ENCODE measurements at regions not wholly inside any gene's neighbourhood (a gene's known extent, or its start where the extent isn't known, plus 50 kb on each side); places are given as distances from the start of the nearest gene placed in this dataset.

GRCh38 chr22:23522623-23523251 is 57.4 kb downstream of the IGLL1 start:
- intact Hi-C loops (cut with DNase I): loop anchor here (10.0 kb wide), 2 partner anchors 238 to 348 kb away; no protein-coding TSS in a partner anchor
- Histone ChIP-seq H3K4me3 (peak overlapping the region in 3 of 4 donors; percentile 16 to 57 (median 49)), H3K36me3 (no peaks in the 10 kb centered on the region), H3K9me3 (no peaks in the 10 kb centered on the region), H3K4me1 (peaks cover 0 to 42% (median 30%) of the 10 kb centered on the region in 4 donors), H3K27me3 (no peaks in the 10 kb centered on the region), H3K27ac (peak overlapping the region; percentile 89 to 98 (median 94))
- WGBS, 2 donors: 5 to 18% methylated on average over 38 of the region's 38 CpGs
- no peak for TF ChIP-seq POLR2AphosphoS5 (IDR thresholded peaks at IDR 0.05)
- TF ChIP-seq EP300 (IDR thresholded peaks at IDR 0.05): no peak
- no peak for TF ChIP-seq CTCF (IDR thresholded peaks at IDR 0.05)
- no peak for TF ChIP-seq POLR2A (IDR thresholded peaks at IDR 0.05)
- no peak for DNase-seq

GRCh38 chr22:23521441-23522113 is 58.5 kb downstream of the IGLL1 start:
- intact Hi-C loops (cut with DNase I): loop anchor here (10.0 kb wide), 2 partner anchors 237 to 347 kb away; no protein-coding TSS in a partner anchor
- H3K36me3 ChIP-seq: no peaks in the 10 kb centered on the region
- H3K27ac ChIP-seq: peak overlapping the region; percentile 89 to 98 (median 94)
- H3K4me3 ChIP-seq: peak overlapping the region; percentile 28 to 57 (median 45)
- peaks cover 0 to 38% (median 30%) of the 10 kb centered on the region in 4 donors for H3K4me1 ChIP-seq
- TF ChIP-seq CTCF (IDR thresholded peaks at IDR 0.05) (no peak), EP300 (IDR thresholded peaks at IDR 0.05) (peak in 1 of 4 donors; percentile 51), POLR2AphosphoS5 (IDR thresholded peaks at IDR 0.05) (peak; percentile 26 to 76 (median 58)), POLR2A (IDR thresholded peaks at IDR 0.05) (no peak)
- no peaks in the 10 kb centered on the region for H3K9me3 ChIP-seq
- peak; percentile 95 for DNase-seq
- 1 to 2% methylated on average over 65 of the region's 65 CpGs for WGBS, 2 donors
- no peaks in the 10 kb centered on the region for H3K27me3 ChIP-seq

GRCh38 chr22:23520863-23521440 is 59.1 kb downstream of the IGLL1 start:
- H3K36me3 ChIP-seq: no peaks in the 10 kb centered on the region
- peak overlapping the region; percentile 89 to 98 (median 94) for H3K27ac ChIP-seq
- no peaks in the 10 kb centered on the region for H3K9me3 ChIP-seq
- intact Hi-C loops (cut with DNase I): loop anchor here (10.0 kb wide), 2 partner anchors 236 to 346 kb away; no protein-coding TSS in a partner anchor
- TF ChIP-seq POLR2A (IDR thresholded peaks at IDR 0.05) (no peak), CTCF (IDR thresholded peaks at IDR 0.05) (no peak), POLR2AphosphoS5 (IDR thresholded peaks at IDR 0.05) (no peak)
- DNase-seq: peak; percentile 78
- H3K4me3 ChIP-seq: peak overlapping the region; percentile 28 to 57 (median 45)
- peaks cover 0 to 38% (median 30%) of the 10 kb centered on the region in 4 donors for H3K4me1 ChIP-seq
- WGBS, 2 donors: 12 to 45% methylated on average over 28 of the region's 28 CpGs
- no peaks in the 10 kb centered on the region for H3K27me3 ChIP-seq

GRCh38 chr22:23519442-23520157 is 60.5 kb downstream of the IGLL1 start:
- intact Hi-C loops (cut with DNase I): loop anchor here (10.0 kb wide), 2 partner anchors 235 to 345 kb away; no protein-coding TSS in a partner anchor
- Histone ChIP-seq H3K4me1 (peaks cover 0 to 47% (median 35%) of the 10 kb centered on the region in 4 donors), H3K4me3 (no peak overlapping the region), H3K27me3 (no peaks in the 10 kb centered on the region), H3K9me3 (no peaks in the 10 kb centered on the region), H3K27ac (peak overlapping the region; percentile 89 to 98 (median 94)), H3K36me3 (no peaks in the 10 kb centered on the region)
- TF ChIP-seq EP300 (IDR thresholded peaks at IDR 0.05) (no peak), POLR2AphosphoS5 (IDR thresholded peaks at IDR 0.05) (no peak)
- DNase-seq: no peak
- WGBS, 2 donors: 96% methylated on average over 11 of the region's 11 CpGs

Data from sigmoid colon (tissue), 6 donors.